GM12892 (cell line): ENCODE measurements at regions not wholly inside any gene's neighbourhood (a gene's known extent, or its start where the extent isn't known, plus 50 kb on each side); places are given as distances from the start of the nearest gene placed in this dataset.

Experiments used
- POLR2AphosphoS5 ChIP-seq: IDR thresholded peaks from 2 replicates; pipeline ENCODE4 v1.6.1; 2011; ENCODE audit warnings: low read depth, low read length, control low read depth
- TAF1 ChIP-seq: IDR thresholded peaks from 2 replicates; pipeline ENCODE4 v1.6.1; 2011; ENCODE audit warnings: low read depth, mild to moderate bottlenecking, control low read depth, low read length, borderline replicate concordance

DNA sequence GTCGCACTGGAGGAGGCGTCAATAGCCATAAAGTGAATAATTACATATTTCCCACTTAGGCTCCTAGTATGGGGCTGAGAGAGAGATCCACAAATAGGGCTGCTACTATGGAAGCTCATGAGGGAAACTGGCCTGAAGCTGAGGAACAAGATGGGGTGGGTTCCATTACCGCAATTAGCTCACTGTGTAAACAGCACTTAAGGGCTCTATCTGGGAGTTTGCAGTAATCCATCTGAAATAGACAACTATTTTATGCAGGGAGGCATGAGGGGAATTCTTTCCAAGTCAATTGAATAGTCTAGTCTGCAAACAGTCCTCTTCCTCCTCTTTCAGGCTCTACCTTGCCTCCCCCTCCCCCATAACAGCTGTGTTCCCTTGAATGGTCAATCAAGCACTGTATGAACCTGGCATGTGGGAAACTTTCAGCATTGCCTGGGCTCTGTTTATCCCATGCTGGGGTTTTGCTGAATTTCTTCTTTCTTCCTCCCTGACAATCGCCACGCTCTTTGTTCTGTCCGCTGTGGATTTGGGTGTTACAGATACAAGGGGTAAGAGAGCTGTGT lies 56.1 kb upstream of the MAF start:
- no peak for TF ChIP-seq POLR2AphosphoS5
- no peak for TF ChIP-seq TAF1
